H1 (cell line): ENCODE measurements at regions not wholly inside any gene's neighbourhood (a gene's known extent, or its start where the extent isn't known, plus 50 kb on each side); places are given as distances from the start of the nearest gene placed in this dataset.

Experiments
- USF2 ChIP-seq: IDR thresholded peaks from 2 replicates; pipeline ENCODE4 v1.6.1; 2011; ENCODE audit warnings: low read length, improper control_type of control experiment

GRCh38 chr2:121037480-121037879 is 247.5 kb downstream of the TFCP2L1 start (continued):
- TF ChIP-seq USF2 = no peak
